Thyroid gland (tissue), 4 donors: ENCODE measurements at regions not wholly inside any gene's neighbourhood (a gene's known extent, or its start where the extent isn't known, plus 50 kb on each side); places are given as distances from the start of the nearest gene placed in this dataset.

Source experiments
- CTCF ChIP-seq, 6 experiments: fragments of 200-600 bp in 3 of 6; fragments of 450-650 bp in 3 of 6; sonication (generic) in 3 of 6; IDR thresholded peaks; one replicate each; pipeline ENCODE4 v1.5.1; 2016 to 2019; ENCODE audit warnings: antibody characterized with exemption in 6 of 6, mild to moderate bottlenecking in 2 of 6, inconsistent platforms in 1 of 6, moderate library complexity in 1 of 6
- POLR2A ChIP-seq, 2 donors: fragments of 450-650 bp; IDR thresholded peaks; one replicate each; pipeline ENCODE4 v1.6.1; 2017; ENCODE audit warnings: antibody characterized with exemption in 2 of 2, mild to moderate bottlenecking in 2 of 2, moderate library complexity in 1 of 2

- no peak for TF ChIP-seq CTCF (IDR thresholded peaks at IDR 0.05)
- no peak for TF ChIP-seq POLR2A (IDR thresholded peaks at IDR 0.05)
Observed at GRCh38 chr5:99589424-99589823, 660.6 kb upstream of the CHD1 start.
